OCI-LY1 (cell line): ENCODE measurements at regions not wholly inside any gene's neighbourhood (a gene's known extent, or its start where the extent isn't known, plus 50 kb on each side); places are given as distances from the start of the nearest gene placed in this dataset.

Experiments used
- H2AFZ ChIP-seq: fragments of 200-600 bp; sonication (generic), shearing (Covaris generic); 2 replicates; pipeline ENCODE4 v1.6.0; 2014; ENCODE audit warnings: antibody characterized with exemption, mild to moderate bottlenecking, low read length
- H3F3A ChIP-seq: fragments of 200-600 bp; sonication (generic), shearing (Covaris generic); 2 replicates; pipeline ENCODE4 v1.6.0; 2014; ENCODE audit warnings: mild to moderate bottlenecking, antibody characterized with exemption, low read length, moderate library complexity; ENCODE audit not compliant: insufficient read depth
- H3K27ac ChIP-seq: fragments of 200-600 bp; sonication (generic); 2 replicates; pipeline ENCODE4 v1.5.1; 2014; ENCODE audit warnings: low read length, mixed run types, mild to moderate bottlenecking, low read depth; ENCODE audit not compliant: poor library complexity, severe bottlenecking
- H3K27me3 ChIP-seq: fragments of 200-600 bp; sonication (generic); 2 replicates; pipeline ENCODE4 v1.6.0; 2014; ENCODE audit warnings: antibody characterized with exemption, mild to moderate bottlenecking, low read length, moderate library complexity; ENCODE audit not compliant: insufficient read depth
- H3K36me3 ChIP-seq: fragments of 200-600 bp; sonication (generic); 2 replicates; pipeline ENCODE4 v1.6.1; 2014; ENCODE audit warnings: mild to moderate bottlenecking, antibody characterized with exemption, low read length, moderate library complexity, mixed read lengths; ENCODE audit not compliant: insufficient read depth
- H3K4me1 ChIP-seq: fragments of 200-600 bp; sonication (generic); 2 replicates; pipeline ENCODE4 v1.5.1; 2014; ENCODE audit warnings: mild to moderate bottlenecking, low read length, moderate library complexity; ENCODE audit not compliant: insufficient read depth, severe bottlenecking
- H3K4me2 ChIP-seq: fragments of 200-600 bp; sonication (generic), shearing (Covaris generic); 2 replicates; pipeline ENCODE4 v1.6.1; 2014; ENCODE audit warnings: low read length
- H3K4me3 ChIP-seq: fragments of 200-600 bp; sonication (generic); 2 replicates; pipeline ENCODE4 v1.5.1; 2014; ENCODE audit warnings: low read length, low read depth, mild to moderate bottlenecking, mixed read lengths; ENCODE audit not compliant: poor library complexity, severe bottlenecking
- H3K79me2 ChIP-seq: fragments of 200-600 bp; shearing (Covaris generic); 2 replicates; pipeline ENCODE4 v1.6.1; 2016; ENCODE audit warnings: mixed run types, low read length, mixed read lengths; ENCODE audit not compliant: insufficient read depth
- H3K9ac ChIP-seq: fragments of 200-600 bp; sonication (generic), shearing (Covaris generic); 2 replicates; pipeline ENCODE4 v1.6.1; 2014; ENCODE audit warnings: mild to moderate bottlenecking, low read length, mixed read lengths
- H3K9me2 ChIP-seq: fragments of 200-600 bp; sonication (generic), shearing (Covaris generic); 2 replicates; pipeline ENCODE4 v1.6.1; 2014; ENCODE audit warnings: low read depth, mild to moderate bottlenecking, low read length, mixed read lengths
- H3K9me3 ChIP-seq: fragments of 200-600 bp; shearing (Covaris generic); 2 replicates; pipeline ENCODE4 v1.6.1; 2014; ENCODE audit warnings: low read length, mixed read lengths
- H4K20me1 ChIP-seq: fragments of 200-600 bp; sonication (generic), shearing (Covaris generic); 2 replicates; pipeline ENCODE4 v1.6.0; 2016; ENCODE audit warnings: mild to moderate bottlenecking, low read length; ENCODE audit not compliant: insufficient read depth
- EZH2 ChIP-seq: fragments of 200-600 bp; sonication (generic), shearing (Covaris generic); IDR thresholded peaks from 2 replicates; pipeline ENCODE4 v1.8.0; 2017; ENCODE audit warnings: borderline replicate concordance, mixed run types, mild to moderate bottlenecking, antibody characterized with exemption, low read length, moderate library complexity, mixed read lengths
- TF ChIP-seq, protein P1 (sequence below): fragments of 200-600 bp; sonication (generic), shearing (Covaris generic); IDR thresholded peaks from 2 replicates; pipeline ENCODE4 v1.5.1; 2017; ENCODE audit warnings: mild to moderate bottlenecking, antibody characterized with exemption, low read length, moderate library complexity, mixed read lengths

DNA sequence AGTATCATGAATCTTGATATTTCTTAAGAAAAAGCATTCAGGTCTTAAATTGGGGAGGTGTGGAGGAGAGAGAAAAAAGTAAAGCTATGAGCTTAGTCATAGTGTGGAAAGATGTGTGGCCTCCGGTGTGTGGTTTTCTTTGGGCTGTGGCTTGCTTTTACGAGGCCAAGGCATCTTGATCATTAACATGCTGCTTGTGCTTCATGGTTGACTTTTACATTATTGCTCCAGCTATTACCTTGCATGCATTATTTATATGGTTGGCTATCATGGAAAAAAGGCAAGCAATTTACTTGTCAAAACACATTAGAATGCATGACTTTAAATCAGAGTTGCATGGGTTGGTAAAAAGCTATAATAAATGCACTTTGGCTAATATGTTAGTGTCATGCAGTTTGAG, 300.7 kb upstream of the ADARB2 start:
- H3K79me2 ChIP-seq, result no peaks in the 10 kb centered on the region
- H3K9me2 ChIP-seq, result no peaks in the 10 kb centered on the region
- H3K4me3 ChIP-seq, result no peak overlapping the region
- no peak overlapping the region for H2AFZ ChIP-seq
- no peak overlapping the region for H3K4me2 ChIP-seq
- no peaks in the 10 kb centered on the region for H3K4me1 ChIP-seq
- H3F3A ChIP-seq, result no peaks in the 10 kb centered on the region
- H3K36me3 ChIP-seq, result no peaks in the 10 kb centered on the region
- TF ChIP-seq, protein P1, sequence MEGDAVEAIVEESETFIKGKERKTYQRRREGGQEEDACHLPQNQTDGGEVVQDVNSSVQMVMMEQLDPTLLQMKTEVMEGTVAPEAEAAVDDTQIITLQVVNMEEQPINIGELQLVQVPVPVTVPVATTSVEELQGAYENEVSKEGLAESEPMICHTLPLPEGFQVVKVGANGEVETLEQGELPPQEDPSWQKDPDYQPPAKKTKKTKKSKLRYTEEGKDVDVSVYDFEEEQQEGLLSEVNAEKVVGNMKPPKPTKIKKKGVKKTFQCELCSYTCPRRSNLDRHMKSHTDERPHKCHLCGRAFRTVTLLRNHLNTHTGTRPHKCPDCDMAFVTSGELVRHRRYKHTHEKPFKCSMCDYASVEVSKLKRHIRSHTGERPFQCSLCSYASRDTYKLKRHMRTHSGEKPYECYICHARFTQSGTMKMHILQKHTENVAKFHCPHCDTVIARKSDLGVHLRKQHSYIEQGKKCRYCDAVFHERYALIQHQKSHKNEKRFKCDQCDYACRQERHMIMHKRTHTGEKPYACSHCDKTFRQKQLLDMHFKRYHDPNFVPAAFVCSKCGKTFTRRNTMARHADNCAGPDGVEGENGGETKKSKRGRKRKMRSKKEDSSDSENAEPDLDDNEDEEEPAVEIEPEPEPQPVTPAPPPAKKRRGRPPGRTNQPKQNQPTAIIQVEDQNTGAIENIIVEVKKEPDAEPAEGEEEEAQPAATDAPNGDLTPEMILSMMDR, result no peak
- TF ChIP-seq EZH2, result no peak
- no peaks in the 10 kb centered on the region for H3K27me3 ChIP-seq
- no peaks in the 10 kb centered on the region for H3K9me3 ChIP-seq
- H4K20me1 ChIP-seq, result no peaks in the 10 kb centered on the region
- H3K9ac ChIP-seq, result no peak overlapping the region
- H3K27ac ChIP-seq, result no peak overlapping the region

DNA sequence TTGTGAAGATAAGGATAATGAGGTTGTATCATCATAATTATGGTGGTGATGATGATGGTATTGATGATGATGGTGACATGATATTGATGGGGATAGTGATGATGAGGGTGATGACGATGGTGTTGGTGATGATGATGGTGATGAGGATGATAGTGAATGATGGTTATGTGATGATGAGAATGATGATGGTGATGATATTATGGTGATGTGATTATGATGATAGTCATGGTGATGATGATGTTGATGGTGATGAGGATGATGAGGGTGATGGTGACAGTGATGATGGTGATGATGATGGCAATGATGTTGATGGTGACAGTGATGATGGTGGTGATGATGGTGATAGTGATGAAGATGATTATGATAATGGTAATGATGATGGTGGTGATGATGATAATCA, 299.9 kb upstream of the ADARB2 start:
- Histone ChIP-seq H3F3A (no peaks in the 10 kb centered on the region), H3K4me3 (no peak overlapping the region), H3K9ac (no peak overlapping the region), H3K9me3 (no peaks in the 10 kb centered on the region), H3K27ac (no peak overlapping the region), H3K4me1 (no peaks in the 10 kb centered on the region), H3K4me2 (no peak overlapping the region), H4K20me1 (no peaks in the 10 kb centered on the region), H3K9me2 (no peaks in the 10 kb centered on the region), H3K79me2 (no peaks in the 10 kb centered on the region), H2AFZ (no peak overlapping the region), H3K27me3 (no peaks in the 10 kb centered on the region), H3K36me3 (no peaks in the 10 kb centered on the region)
- TF ChIP-seq EZH2, result no peak
- TF ChIP-seq, protein P1, result no peak

DNA sequence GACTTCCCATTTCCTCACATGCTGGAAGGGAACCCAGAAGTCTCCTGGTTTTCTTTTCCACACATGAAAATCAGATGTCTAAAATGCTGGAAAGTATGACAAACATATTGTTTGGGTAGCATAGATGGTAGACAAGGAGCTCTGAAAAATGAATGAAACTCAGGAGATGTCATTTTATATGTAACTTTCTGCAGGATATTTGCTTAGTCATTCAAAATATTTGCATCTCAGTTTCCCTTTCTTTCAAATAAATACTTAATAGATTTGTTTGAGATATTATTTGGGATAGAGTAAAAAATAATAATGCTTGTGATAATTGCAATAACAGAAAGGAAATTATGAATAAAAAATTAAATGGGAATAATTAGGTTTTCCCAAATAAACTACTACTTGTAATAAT, 298.9 kb upstream of the ADARB2 start:
- Histone ChIP-seq H3K4me1 (no peaks in the 10 kb centered on the region), H3F3A (no peaks in the 10 kb centered on the region), H3K27ac (no peak overlapping the region), H2AFZ (no peak overlapping the region), H3K9me3 (no peaks in the 10 kb centered on the region), H3K36me3 (no peaks in the 10 kb centered on the region), H3K9ac (no peak overlapping the region), H3K27me3 (no peaks in the 10 kb centered on the region), H3K4me3 (no peak overlapping the region), H3K9me2 (no peaks in the 10 kb centered on the region), H3K79me2 (no peaks in the 10 kb centered on the region), H3K4me2 (no peak overlapping the region), H4K20me1 (no peaks in the 10 kb centered on the region)
- TF ChIP-seq, protein P1, result no peak
- TF ChIP-seq EZH2, result no peak
